Ishikawa (cell line): ENCODE measurements at regions not wholly inside any gene's neighbourhood (a gene's known extent, or its start where the extent isn't known, plus 50 kb on each side); places are given as distances from the start of the nearest gene placed in this dataset.

Experiments used
- CEBPB ChIP-seq: IDR thresholded peaks from 2 replicates; pipeline ENCODE4 v1.6.1; 2012
- CREB1 ChIP-seq: IDR thresholded peaks from 2 replicates; pipeline ENCODE4 v1.6.1; 2012; ENCODE audit warnings: low read depth
- EGR1 ChIP-seq: IDR thresholded peaks from 2 replicates; pipeline ENCODE4 v1.6.1; 2012
- EP300 ChIP-seq: IDR thresholded peaks from 2 replicates; pipeline ENCODE4 v1.6.1; 2012; ENCODE audit warnings: borderline replicate concordance
- FOXM1 ChIP-seq: IDR thresholded peaks from 2 replicates; pipeline ENCODE4 v1.6.1; 2012; ENCODE audit warnings: low read depth, borderline replicate concordance
- MAX ChIP-seq: IDR thresholded peaks from 2 replicates; pipeline ENCODE4 v1.6.1; 2012
- NFIC ChIP-seq: IDR thresholded peaks from 2 replicates; pipeline ENCODE4 v1.6.1; 2012
- RAD21 ChIP-seq: IDR thresholded peaks from 2 replicates; pipeline ENCODE4 v1.6.1; 2012; ENCODE audit warnings: low read depth
- REST ChIP-seq: IDR thresholded peaks from 2 replicates; pipeline ENCODE4 v1.6.1; 2012; ENCODE audit warnings: low read depth, mild to moderate bottlenecking
- TAF1 ChIP-seq: IDR thresholded peaks from 2 replicates; pipeline ENCODE4 v1.6.1; 2012; ENCODE audit warnings: low read depth, mild to moderate bottlenecking
- TCF12 ChIP-seq: IDR thresholded peaks from 2 replicates; pipeline ENCODE4 v1.6.1; 2012; ENCODE audit warnings: low read depth
- TEAD4 ChIP-seq: IDR thresholded peaks from 2 replicates; pipeline ENCODE4 v1.6.1; 2012
- USF1 ChIP-seq: IDR thresholded peaks from 2 replicates; pipeline ENCODE4 v1.6.1; 2012
- YY1 ChIP-seq: IDR thresholded peaks from 2 replicates; pipeline ENCODE4 v1.6.1; 2012; ENCODE audit warnings: low read depth
- ZBTB7A ChIP-seq: IDR thresholded peaks from 2 replicates; pipeline ENCODE4 v1.6.1; 2012; ENCODE audit warnings: low read depth

GRCh38 chr10:3331187-3331586 is 158.6 kb upstream of the PITRM1 start:
- TF ChIP-seq REST (no peak), TEAD4 (no peak), MAX (no peak), USF1 (no peak), EGR1 (no peak), TCF12 (no peak), FOXM1 (no peak), YY1 (no peak)

- TF ChIP-seq USF1: no peak
- TF ChIP-seq EGR1: no peak
- TF ChIP-seq REST: no peak
- no peak for TF ChIP-seq CREB1
- no peak for TF ChIP-seq TAF1
- TF ChIP-seq NFIC: no peak
- no peak for TF ChIP-seq YY1
- TF ChIP-seq TEAD4: no peak
- no peak for TF ChIP-seq RAD21
Measured at GRCh38 chr10:3330663-3331062, 158.1 kb upstream of the PITRM1 start.

- no peak for TF ChIP-seq TAF1
- TF ChIP-seq NFIC: no peak
Measured at GRCh38 chr10:3325954-3326750, 153.6 kb upstream of the PITRM1 start.

- TF ChIP-seq CEBPB: no peak
- no peak for TF ChIP-seq EP300
- no peak for TF ChIP-seq TEAD4
- TF ChIP-seq TAF1: no peak
- no peak for TF ChIP-seq CREB1
- no peak for TF ChIP-seq TCF12
- no peak for TF ChIP-seq RAD21
- no peak for TF ChIP-seq REST
- no peak for TF ChIP-seq YY1
- no peak for TF ChIP-seq MAX
Measured at GRCh38 chr10:3324612-3325038, 152.0 kb upstream of the PITRM1 start.

GRCh38 chr10:3323865-3324498 is 151.4 kb upstream of the PITRM1 start:
- no peak for TF ChIP-seq ZBTB7A
- TF ChIP-seq EGR1: no peak
- TF ChIP-seq CREB1: no peak
- no peak for TF ChIP-seq RAD21
- TF ChIP-seq CEBPB: no peak
- TF ChIP-seq USF1: no peak
- TF ChIP-seq MAX: no peak
- TF ChIP-seq EP300: no peak
- TF ChIP-seq REST: no peak
- no peak for TF ChIP-seq NFIC
- no peak for TF ChIP-seq YY1
- TF ChIP-seq TEAD4: no peak
- no peak for TF ChIP-seq FOXM1
- no peak for TF ChIP-seq TCF12
- TF ChIP-seq TAF1: no peak
